ENCODE measurements at regions not wholly inside any gene's neighbourhood (a gene's known extent, or its start where the extent isn't known, plus 50 kb on each side); places are given as distances from the start of the nearest gene placed in this dataset.

GRCh38 chrX:64097891-64098290 is 107.6 kb downstream of the AMER1 start:
- H2AFZ ChIP-seq (ENCODE audit: low read depth, low read length), result no peak overlapping the region
- dilution Hi-C loops (cut with MboI; ENCODE audit: extremely low pct_ligation_motif_present, low sequenced_read_pairs) (no loop called here), intact Hi-C loops (cut with micrococcal nuclease) (no loop called here)
- no peak for FAIRE-seq
- H4K20me1 ChIP-seq (replicated peaks; ENCODE audit: control insufficient read depth, extremely low read depth, insufficient read depth, low read length), result no peaks in the 10 kb centered on the region
- BruUV-seq (replicated peaks), result no TSS peak
- no peak overlapping the region for H3K4me3 ChIP-seq (replicated peaks in 1 of 3; ENCODE audit: insufficient read depth in 1 of 3, low read depth in 1 of 3, low read length in 3 of 3)
- H3K4me2 ChIP-seq (ENCODE audit: insufficient read depth, low read length), result no peak overlapping the region
- H3K36me3 ChIP-seq (ENCODE audit: control insufficient read depth in 2 of 2, extremely low read depth in 1 of 2, insufficient read depth in 2 of 2, low read length in 2 of 2), result no peaks in the 10 kb centered on the region
- H3K27me3 ChIP-seq (ENCODE audit: control insufficient read depth in 2 of 2, insufficient read depth in 2 of 2, low read length in 2 of 2), result no peaks in the 10 kb centered on the region
- H3K79me2 ChIP-seq (ENCODE audit: control insufficient read depth, insufficient read depth, low read length), result no peaks in the 10 kb centered on the region
- no peaks in the 10 kb centered on the region for H3K4me1 ChIP-seq (ENCODE audit: control insufficient read depth, extremely low read depth, insufficient read depth, low read length)
- H3K9me3 ChIP-seq (replicated peaks; ENCODE audit: control insufficient read depth, insufficient read depth, low read length), result no peaks in the 10 kb centered on the region
- H3K27ac ChIP-seq (ENCODE audit: insufficient read depth, low read depth, low read length), result no peak overlapping the region
- no peak for DNase-seq (ENCODE audit: low read depth, low spot score)
- no peak overlapping the region for H3K9ac ChIP-seq (replicated peaks; ENCODE audit: extremely low read depth, insufficient read depth, low read length)
- CTCF ChIA-PET, result no interaction called here
- no peaks in the 10 kb centered on the region for H3K9me1 ChIP-seq (replicated peaks; ENCODE audit: control insufficient read depth, extremely low read depth, insufficient read depth, low read length)
- no peak for TF ChIP-seq POLR2A (IDR thresholded peaks at IDR 0.05; ENCODE audit: low read depth, low read length)
- POLR2A ChIA-PET, result no interaction called here

GRCh38 chrX:64093761-64094160 is 111.7 kb downstream of the AMER1 start:
- H3K4me1 ChIP-seq (ENCODE audit: control insufficient read depth, extremely low read depth, insufficient read depth, low read length), result no peaks in the 10 kb centered on the region
- CTCF ChIA-PET, result interaction anchor here (2.0 kb wide), 1 partner anchor 1358 kb away, joined by 10 read pairs; no protein-coding TSS in a partner anchor
- no peak overlapping the region for H3K9ac ChIP-seq (replicated peaks; ENCODE audit: extremely low read depth, insufficient read depth, low read length)
- TF ChIP-seq POLR2A (IDR thresholded peaks at IDR 0.05; ENCODE audit: low read depth, low read length) (no peak), JUN (IDR thresholded peaks at IDR 0.05; ENCODE audit: borderline replicate concordance, insufficient read depth, insufficient read length, low read depth) (no peak), GATA2 (IDR thresholded peaks at IDR 0.05; ENCODE audit: insufficient read depth, insufficient read length, low read depth, low read length) (no peak), FOS (IDR thresholded peaks at IDR 0.05; ENCODE audit: borderline replicate concordance, insufficient read depth, low read length) (no peak), MAX (IDR thresholded peaks at IDR 0.05; ENCODE audit: insufficient read depth, insufficient read length) (no peak), POLR2AphosphoS5 (IDR thresholded peaks at IDR 0.05; ENCODE audit: insufficient read depth, low read depth, low read length) (no peak), MYC (IDR thresholded peaks at IDR 0.05; ENCODE audit: low read depth, low read length) (no peak), CTCF (IDR thresholded peaks at IDR 0.05; ENCODE audit: extremely low read depth in 1 of 2, insufficient read depth in 1 of 2, low read depth in 1 of 2, low read length in 2 of 2) (no peak), EZH2 (IDR thresholded peaks at IDR 0.05; ENCODE audit: borderline replicate concordance, low read depth, low read length, severe bottlenecking) (no peak)
- FAIRE-seq (no peak), DNase-seq (ENCODE audit: low read depth, low spot score) (peak; percentile 1)
- no peak overlapping the region for H2AFZ ChIP-seq (ENCODE audit: low read depth, low read length)
- no peaks in the 10 kb centered on the region for H4K20me1 ChIP-seq (replicated peaks; ENCODE audit: control insufficient read depth, extremely low read depth, insufficient read depth, low read length)
- no peak overlapping the region for H3K4me3 ChIP-seq (replicated peaks in 1 of 3; ENCODE audit: insufficient read depth in 1 of 3, low read depth in 1 of 3, low read length in 3 of 3)
- intact Hi-C loops (cut with micrococcal nuclease), result no loop called here
- no peak overlapping the region for H3K27ac ChIP-seq (ENCODE audit: insufficient read depth, low read depth, low read length)
- no TSS peak for BruUV-seq (replicated peaks)
- dilution Hi-C loops (cut with MboI; ENCODE audit: extremely low pct_ligation_motif_present, low sequenced_read_pairs), result no loop called here
- no peaks in the 10 kb centered on the region for H3K9me1 ChIP-seq (replicated peaks; ENCODE audit: control insufficient read depth, extremely low read depth, insufficient read depth, low read length)
- H3K9me3 ChIP-seq (replicated peaks; ENCODE audit: control insufficient read depth, insufficient read depth, low read length), result no peaks in the 10 kb centered on the region
- H3K27me3 ChIP-seq (ENCODE audit: control insufficient read depth in 2 of 2, insufficient read depth in 2 of 2, low read length in 2 of 2), result no peaks in the 10 kb centered on the region
- POLR2A ChIA-PET, result no interaction called here
- H3K4me2 ChIP-seq (ENCODE audit: insufficient read depth, low read length), result no peak overlapping the region
- H3K79me2 ChIP-seq (ENCODE audit: control insufficient read depth, insufficient read depth, low read length), result no peaks in the 10 kb centered on the region
- H3K36me3 ChIP-seq (ENCODE audit: control insufficient read depth in 2 of 2, extremely low read depth in 1 of 2, insufficient read depth in 2 of 2, low read length in 2 of 2), result no peaks in the 10 kb centered on the region
